HUES6 (cell line): ENCODE measurements at regions not wholly inside any gene's neighbourhood (a gene's known extent, or its start where the extent isn't known, plus 50 kb on each side); places are given as distances from the start of the nearest gene placed in this dataset.

Source experiments
- H3K27ac ChIP-seq: 2 replicates; pipeline ENCODE4 v1.7.0; 2013; ENCODE audit warnings: low read depth, mild to moderate bottlenecking, low read length, inconsistent platforms
- H3K27me3 ChIP-seq: 2 replicates; pipeline ENCODE4 v1.6.1; 2013; ENCODE audit warnings: low read length; ENCODE audit not compliant: control insufficient read depth, insufficient read depth
- H3K36me3 ChIP-seq: 2 replicates; pipeline ENCODE4 v1.6.1; 2013; ENCODE audit warnings: low read length; ENCODE audit not compliant: control insufficient read depth, insufficient read depth
- H3K4me1 ChIP-seq: 2 replicates; pipeline ENCODE4 v1.6.1; 2013; ENCODE audit warnings: low read length; ENCODE audit not compliant: control insufficient read depth, insufficient read depth
- H3K4me3 ChIP-seq: 2 replicates; pipeline ENCODE4 v1.5.1; 2013; ENCODE audit warnings: low read depth, low read length
- H3K9ac ChIP-seq: one replicate; pipeline ENCODE4 v1.6.1; 2013; ENCODE audit warnings: mild to moderate bottlenecking, low read length
- H3K9me3 ChIP-seq: 2 replicates; pipeline ENCODE4 v1.6.1; 2013; ENCODE audit warnings: low read depth, low read length; ENCODE audit not compliant: control insufficient read depth, insufficient read depth

GRCh38 chr1:214928574-214928973 lies 154.0 kb upstream of the KCNK2 start:
- Histone ChIP-seq H3K9me3 (no peaks in the 10 kb centered on the region), H3K27me3 (no peaks in the 10 kb centered on the region), H3K9ac (no peak overlapping the region), H3K27ac (no peak overlapping the region), H3K4me1 (no peaks in the 10 kb centered on the region), H3K36me3 (no peaks in the 10 kb centered on the region), H3K4me3 (no peak overlapping the region)

- H3K9me3 ChIP-seq, result no peaks in the 10 kb centered on the region
- no peak overlapping the region for H3K27ac ChIP-seq
Observed at GRCh38 chr1:214933375-214933774, 149.2 kb upstream of the KCNK2 start.

GRCh38 chr1:214934045-214934444 lies 148.5 kb upstream of the KCNK2 start:
- Histone ChIP-seq H3K4me3 (no peak overlapping the region), H3K36me3 (no peaks in the 10 kb centered on the region), H3K4me1 (no peaks in the 10 kb centered on the region), H3K9me3 (no peaks in the 10 kb centered on the region), H3K27ac (no peak overlapping the region), H3K27me3 (no peaks in the 10 kb centered on the region), H3K9ac (no peak overlapping the region)

More at GRCh38 chr1:214933375-214933774, 149.2 kb upstream of the KCNK2 start:
- H3K4me1 ChIP-seq, result no peaks in the 10 kb centered on the region
- no peak overlapping the region for H3K4me3 ChIP-seq
- no peaks in the 10 kb centered on the region for H3K36me3 ChIP-seq
- H3K27me3 ChIP-seq, result no peaks in the 10 kb centered on the region
- H3K9ac ChIP-seq, result no peak overlapping the region

- no peaks in the 10 kb centered on the region for H3K4me1 ChIP-seq
- H3K27me3 ChIP-seq, result no peaks in the 10 kb centered on the region
Observed at GRCh38 chr1:214935258-214935657, 147.3 kb upstream of the KCNK2 start.

GRCh38 chr1:214939180-214939579 lies 143.4 kb upstream of the KCNK2 start:
- Histone ChIP-seq H3K36me3 (no peaks in the 10 kb centered on the region), H3K27ac (no peak overlapping the region), H3K4me3 (no peak overlapping the region), H3K9ac (no peak overlapping the region), H3K4me1 (no peaks in the 10 kb centered on the region), H3K27me3 (no peaks in the 10 kb centered on the region), H3K9me3 (no peaks in the 10 kb centered on the region)

More at GRCh38 chr1:214935258-214935657, 147.3 kb upstream of the KCNK2 start:
- H3K27ac ChIP-seq, result no peak overlapping the region
- H3K9ac ChIP-seq, result no peak overlapping the region
- H3K36me3 ChIP-seq, result no peaks in the 10 kb centered on the region
- no peaks in the 10 kb centered on the region for H3K9me3 ChIP-seq
- no peak overlapping the region for H3K4me3 ChIP-seq

- Histone ChIP-seq H3K27ac (no peak overlapping the region), H3K4me3 (no peak overlapping the region), H3K9ac (no peak overlapping the region), H3K36me3 (no peaks in the 10 kb centered on the region), H3K9me3 (no peaks in the 10 kb centered on the region), H3K4me1 (no peaks in the 10 kb centered on the region), H3K27me3 (no peaks in the 10 kb centered on the region)
Observed at GRCh38 chr1:214941061-214941460, 141.5 kb upstream of the KCNK2 start.

- no peaks in the 10 kb centered on the region for H3K27me3 ChIP-seq
- H3K4me1 ChIP-seq, result no peaks in the 10 kb centered on the region
- H3K9me3 ChIP-seq, result no peaks in the 10 kb centered on the region
- H3K36me3 ChIP-seq, result no peaks in the 10 kb centered on the region
- no peak overlapping the region for H3K9ac ChIP-seq
- H3K27ac ChIP-seq, result no peak overlapping the region
- H3K4me3 ChIP-seq, result no peak overlapping the region
Observed at GRCh38 chr1:214943054-214943453, 139.5 kb upstream of the KCNK2 start.

GRCh38 chr1:214946615-214947014 lies 135.9 kb upstream of the KCNK2 start:
- Histone ChIP-seq H3K27me3 (no peaks in the 10 kb centered on the region), H3K9me3 (no peaks in the 10 kb centered on the region), H3K4me1 (no peaks in the 10 kb centered on the region), H3K4me3 (no peak overlapping the region), H3K27ac (no peak overlapping the region), H3K9ac (no peak overlapping the region), H3K36me3 (no peaks in the 10 kb centered on the region)

- no peak overlapping the region for H3K4me3 ChIP-seq
- no peak overlapping the region for H3K9ac ChIP-seq
- no peaks in the 10 kb centered on the region; the same call in 1 of the 2 replicates for H3K4me1 ChIP-seq
- H3K27ac ChIP-seq, result no peak overlapping the region
- H3K9me3 ChIP-seq, result no peaks in the 10 kb centered on the region
- H3K36me3 ChIP-seq, result no peaks in the 10 kb centered on the region
- H3K27me3 ChIP-seq, result no peaks in the 10 kb centered on the region
Observed at GRCh38 chr1:214952648-214953047, 129.9 kb upstream of the KCNK2 start.

- Histone ChIP-seq H3K9ac (no peak overlapping the region), H3K9me3 (no peaks in the 10 kb centered on the region), H3K36me3 (no peaks in the 10 kb centered on the region), H3K27me3 (no peaks in the 10 kb centered on the region), H3K4me1 (no peaks in the 10 kb centered on the region; the same call in 1 of the 2 replicates), H3K27ac (no peak overlapping the region), H3K4me3 (no peak overlapping the region)
Observed at GRCh38 chr1:214953901-214954616, 128.5 kb upstream of the KCNK2 start.

GRCh38 chr1:214954617-214954949 lies 128.0 kb upstream of the KCNK2 start:
- no peaks in the 10 kb centered on the region; the same call in 1 of the 2 replicates for H3K4me1 ChIP-seq
- H3K36me3 ChIP-seq, result no peaks in the 10 kb centered on the region
- no peak overlapping the region for H3K4me3 ChIP-seq
- no peak overlapping the region for H3K27ac ChIP-seq
- H3K9me3 ChIP-seq, result no peaks in the 10 kb centered on the region
- no peaks in the 10 kb centered on the region for H3K27me3 ChIP-seq
- no peak overlapping the region for H3K9ac ChIP-seq
